AG04449 (cell line): ENCODE measurements at regions not wholly inside any gene's neighbourhood (a gene's known extent, or its start where the extent isn't known, plus 50 kb on each side); places are given as distances from the start of the nearest gene placed in this dataset.

Experiments used
- CTCF ChIA-PET: fragments of 350-600 bp; formaldehyde crosslinking; extraction: SDS; loops from one replicate; lab custom pipeline; 2021; ENCODE audit warnings: antibody characterized with exemption; lab: Yijun Ruan, JAX
- POLR2A ChIA-PET: fragments of 400-600, 350-600 bp; formaldehyde crosslinking; extraction: SDS; loops from one replicate; lab custom pipeline; 2020; ENCODE audit warnings: antibody characterized with exemption, inconsistent platforms; lab: Yijun Ruan, JAX
- DNase-seq: peaks from one replicate; pipeline ENCODE4 v3.0.0-alpha.2; 2010; ENCODE audit warnings: low read depth, low spot score
- H3K4me3 ChIP-seq: 2 replicates; pipeline ENCODE4 v1.5.1; 2011; ENCODE audit warnings: low read depth, mild to moderate bottlenecking, control low read depth, low read length
- CTCF ChIP-seq: IDR thresholded peaks from one replicate; pipeline ENCODE4 v1.5.1; 2011; ENCODE audit warnings: mild to moderate bottlenecking, moderate library complexity, low read length, control low read depth, inconsistent platforms; ENCODE audit not compliant: insufficient read depth; ENCODE audit errors: missing control alignments

GRCh38 chr4:41390661-41391060 lies 133.9 kb downstream of the UCHL1 start:
- ChIA-PET CTCF (no interaction called here), POLR2A (no interaction called here)
- TF ChIP-seq CTCF: no peak
- no peak overlapping the region for H3K4me3 ChIP-seq
- no peak for DNase-seq

- DNase-seq: no peak
- ChIA-PET POLR2A (no interaction called here), CTCF (no interaction called here)
- H3K4me3 ChIP-seq: no peak overlapping the region
- TF ChIP-seq CTCF: no peak
These were observed 134.5 kb downstream of the UCHL1 start for GRCh38 chr4:41391271-41391670.

GRCh38 chr4:41394481-41394894 lies 137.8 kb downstream of the UCHL1 start:
- H3K4me3 ChIP-seq: no peak overlapping the region
- POLR2A ChIA-PET: no interaction called here
- no peak for TF ChIP-seq CTCF
- CTCF ChIA-PET: no interaction called here
- no peak for DNase-seq

- ChIA-PET CTCF (no interaction called here), POLR2A (no interaction called here)
- DNase-seq: no peak
- TF ChIP-seq CTCF: no peak
- H3K4me3 ChIP-seq: no peak overlapping the region
These were observed 139.5 kb downstream of the UCHL1 start for GRCh38 chr4:41396214-41396613.

- H3K4me3 ChIP-seq: no peak overlapping the region
- DNase-seq: no peak
- ChIA-PET POLR2A (no interaction called here), CTCF (no interaction called here)
- no peak for TF ChIP-seq CTCF
These were observed 140.1 kb downstream of the UCHL1 start for GRCh38 chr4:41396869-41397268.

GRCh38 chr4:41399231-41399630 lies 138.7 kb upstream of the LIMCH1 start:
- CTCF ChIA-PET: no interaction called here
- no peak overlapping the region for H3K4me3 ChIP-seq
- DNase-seq: no peak
- POLR2A ChIA-PET: no interaction called here
- TF ChIP-seq CTCF: no peak
